HepG2 (cell line): ENCODE measurements at regions not wholly inside any gene's neighbourhood (a gene's known extent, or its start where the extent isn't known, plus 50 kb on each side); places are given as distances from the start of the nearest gene placed in this dataset.

Experiments used
- E2F2 ChIP-seq: sonication (generic); formaldehyde crosslinking; IDR thresholded peaks from 2 replicates; pipeline ENCODE4 v1.4.0; 2020; ENCODE audit warnings: missing genetic modification reagents, borderline replicate concordance
- GTF2F1 ChIP-seq: fragments of 150-350 bp; IDR thresholded peaks from 2 replicates; pipeline ENCODE4 v1.6.1; 2014; ENCODE audit warnings: low read length
- HOXA5 ChIP-seq: sonication (generic); formaldehyde crosslinking; IDR thresholded peaks from 2 replicates; pipeline ENCODE4 v1.4.0; 2020; ENCODE audit warnings: missing genetic modification reagents
- HOXD1 ChIP-seq: sonication (generic); formaldehyde crosslinking; IDR thresholded peaks from 2 replicates; pipeline ENCODE4 v1.5.0; 2020; ENCODE audit warnings: missing genetic modification reagents
- MEF2D ChIP-seq: sonication (generic); formaldehyde crosslinking; IDR thresholded peaks from 2 replicates; pipeline ENCODE4 v1.5.1; 2020; ENCODE audit warnings: mild to moderate bottlenecking, missing genetic modification reagents
- NCOA1 ChIP-seq: sonication (generic); formaldehyde crosslinking; IDR thresholded peaks from 2 replicates; pipeline ENCODE4 v1.9.0; 2021; ENCODE audit warnings: missing genetic modification reagents
- NFIC ChIP-seq: IDR thresholded peaks from 2 replicates; pipeline ENCODE4 v1.6.1; 2012; ENCODE audit warnings: mild to moderate bottlenecking, low read length, inconsistent platforms
- NFRKB ChIP-seq: fragments of 450-650 bp; IDR thresholded peaks from 2 replicates; pipeline ENCODE4 v1.6.1; 2017
- PTBP1 ChIP-seq: fragments of 200-400 bp; formaldehyde crosslinking; IDR thresholded peaks from 2 replicates; pipeline ENCODE4 v1.6.1; 2018; ENCODE audit warnings: low read length, low read depth; ENCODE audit not compliant: poor library complexity, severe bottlenecking
- REPIN1 ChIP-seq: sonication (generic); formaldehyde crosslinking; IDR thresholded peaks from 2 replicates; pipeline ENCODE4 v1.8.0; 2022; ENCODE audit warnings: missing genetic modification reagents, low read depth, mild to moderate bottlenecking, borderline replicate concordance
- REXO4 ChIP-seq: sonication (generic); formaldehyde crosslinking; IDR thresholded peaks from 2 replicates; pipeline ENCODE4 v1.8.0; 2022; ENCODE audit warnings: missing genetic modification reagents, mild to moderate bottlenecking, borderline replicate concordance
- RXRB ChIP-seq: IDR thresholded peaks from 2 replicates; pipeline ENCODE4 v1.6.1; 2016; ENCODE audit warnings: borderline replicate concordance, missing genetic modification reagents, missing compliant biosample characterization
- SPEN ChIP-seq: sonication (generic); formaldehyde crosslinking; IDR thresholded peaks from 2 replicates; pipeline ENCODE4 v1.5.1; 2020; ENCODE audit warnings: low read depth, mild to moderate bottlenecking, missing genetic modification reagents
- ZFP91 ChIP-seq: sonication (generic); formaldehyde crosslinking; IDR thresholded peaks from 2 replicates; pipeline ENCODE4 v1.9.0; 2022; ENCODE audit warnings: missing genetic modification reagents, mild to moderate bottlenecking, borderline replicate concordance
- ZNF564 ChIP-seq: sonication (generic); formaldehyde crosslinking; IDR thresholded peaks from 2 replicates; pipeline ENCODE4 v1.8.1; 2023; ENCODE audit warnings: mild to moderate bottlenecking, missing genetic modification reagents
- ZNF589 ChIP-seq: sonication (generic); formaldehyde crosslinking; conservative IDR thresholded peaks from 2 replicates; pipeline ENCODE4 v1.8.0; 2022; ENCODE audit warnings: mild to moderate bottlenecking, moderate library complexity, missing genetic modification reagents
- ZNF619 ChIP-seq: sonication (generic); formaldehyde crosslinking; IDR thresholded peaks from 2 replicates; pipeline ENCODE4 v1.4.0; 2020; ENCODE audit warnings: mild to moderate bottlenecking, missing genetic modification reagents
- ZNF749 ChIP-seq: sonication (generic); formaldehyde crosslinking; IDR thresholded peaks from 2 replicates; pipeline ENCODE4 v1.8.0; 2022; ENCODE audit warnings: mild to moderate bottlenecking, missing genetic modification reagents, moderate library complexity, borderline replicate concordance
- TF ChIP-seq, protein P1 (sequence below): sonication (generic); formaldehyde crosslinking; IDR thresholded peaks from 2 replicates; pipeline ENCODE4 v1.4.0; 2020; ENCODE audit warnings: missing genetic modification reagents; ENCODE audit errors: not compliant biosample characterization
- TF ChIP-seq, protein P2 (sequence below): sonication (generic); formaldehyde crosslinking; conservative IDR thresholded peaks from 2 replicates; pipeline ENCODE4 v1.4.0; 2020; ENCODE audit warnings: missing genetic modification reagents
- TF ChIP-seq, protein P3 (sequence below): sonication (generic); formaldehyde crosslinking; IDR thresholded peaks from 2 replicates; pipeline ENCODE4 v1.5.0; 2020; ENCODE audit warnings: missing genetic modification reagents, mild to moderate bottlenecking, borderline replicate concordance

DNA sequence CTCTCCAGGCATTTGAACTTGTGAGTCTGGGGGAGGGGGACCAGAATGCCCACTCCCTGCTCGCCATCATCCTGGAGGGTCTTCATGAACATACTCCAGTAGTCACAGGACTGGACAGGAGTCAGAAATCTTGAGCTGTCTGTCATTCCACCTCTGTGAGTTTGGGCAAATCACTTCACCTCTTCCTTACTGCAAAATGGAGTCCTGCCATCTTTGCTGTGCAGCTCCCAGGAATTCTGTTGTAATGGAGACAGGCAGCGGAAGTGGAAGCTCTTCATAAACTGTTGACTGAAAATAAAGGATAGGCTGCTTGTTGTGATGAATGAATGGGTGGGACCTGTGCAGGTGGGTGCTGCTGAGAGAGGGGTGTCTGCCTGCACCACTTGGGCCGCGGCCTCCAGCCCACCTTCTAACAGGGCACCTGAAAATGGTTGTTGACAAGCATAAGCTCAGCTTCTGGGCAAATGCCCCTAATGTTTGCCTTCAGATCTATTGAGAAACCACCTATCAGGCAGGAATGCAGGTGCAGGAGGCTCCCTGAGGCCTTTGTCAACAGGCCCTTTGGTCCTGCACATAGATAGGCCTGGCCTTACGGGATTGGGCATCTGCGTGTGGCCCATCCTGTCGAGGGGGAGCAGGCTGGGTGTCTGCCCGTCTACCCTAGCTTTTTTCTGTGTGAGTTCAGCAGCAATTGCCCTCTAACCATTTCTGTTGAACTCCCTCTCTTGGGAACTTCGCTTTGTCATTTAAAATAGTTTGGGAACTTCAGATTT is 321.0 kb downstream of the RPS6KC1 start (continued):
- TF ChIP-seq, protein P1, sequence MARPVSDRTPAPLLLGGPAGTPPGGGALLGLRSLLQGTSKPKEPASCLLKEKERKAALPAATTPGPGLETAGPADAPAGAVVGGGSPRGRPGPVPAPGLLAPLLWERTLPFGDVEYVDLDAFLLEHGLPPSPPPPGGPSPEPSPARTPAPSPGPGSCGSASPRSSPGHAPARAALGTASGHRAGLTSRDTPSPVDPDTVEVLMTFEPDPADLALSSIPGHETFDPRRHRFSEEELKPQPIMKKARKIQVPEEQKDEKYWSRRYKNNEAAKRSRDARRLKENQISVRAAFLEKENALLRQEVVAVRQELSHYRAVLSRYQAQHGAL (CRISPR knock-in tag): no peak
- peak; percentile 98 for TF ChIP-seq NCOA1 (CRISPR knock-in tag)
- TF ChIP-seq, protein P2, sequence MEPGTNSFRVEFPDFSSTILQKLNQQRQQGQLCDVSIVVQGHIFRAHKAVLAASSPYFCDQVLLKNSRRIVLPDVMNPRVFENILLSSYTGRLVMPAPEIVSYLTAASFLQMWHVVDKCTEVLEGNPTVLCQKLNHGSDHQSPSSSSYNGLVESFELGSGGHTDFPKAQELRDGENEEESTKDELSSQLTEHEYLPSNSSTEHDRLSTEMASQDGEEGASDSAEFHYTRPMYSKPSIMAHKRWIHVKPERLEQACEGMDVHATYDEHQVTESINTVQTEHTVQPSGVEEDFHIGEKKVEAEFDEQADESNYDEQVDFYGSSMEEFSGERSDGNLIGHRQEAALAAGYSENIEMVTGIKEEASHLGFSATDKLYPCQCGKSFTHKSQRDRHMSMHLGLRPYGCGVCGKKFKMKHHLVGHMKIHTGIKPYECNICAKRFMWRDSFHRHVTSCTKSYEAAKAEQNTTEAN: peak; percentile 89
- TF ChIP-seq RXRB (CRISPR knock-in tag): peak; percentile 96
- TF ChIP-seq ZFP91: peak; percentile 88
- TF ChIP-seq PTBP1: no peak
- peak; percentile 98 for TF ChIP-seq REPIN1 (CRISPR knock-in tag)
- peak; percentile 47; the same call in 1 of the 2 replicates for TF ChIP-seq ZNF749 (CRISPR knock-in tag)
- TF ChIP-seq E2F2 (CRISPR knock-in tag): no peak
- TF ChIP-seq, protein P3, sequence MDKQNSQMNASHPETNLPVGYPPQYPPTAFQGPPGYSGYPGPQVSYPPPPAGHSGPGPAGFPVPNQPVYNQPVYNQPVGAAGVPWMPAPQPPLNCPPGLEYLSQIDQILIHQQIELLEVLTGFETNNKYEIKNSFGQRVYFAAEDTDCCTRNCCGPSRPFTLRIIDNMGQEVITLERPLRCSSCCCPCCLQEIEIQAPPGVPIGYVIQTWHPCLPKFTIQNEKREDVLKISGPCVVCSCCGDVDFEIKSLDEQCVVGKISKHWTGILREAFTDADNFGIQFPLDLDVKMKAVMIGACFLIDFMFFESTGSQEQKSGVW (CRISPR knock-in tag): no peak
- TF ChIP-seq ZNF564: peak; percentile 56; the same call in 1 of the 2 replicates
- TF ChIP-seq HOXA5 (CRISPR knock-in tag): peak; percentile 91
- TF ChIP-seq NFRKB: no peak
- TF ChIP-seq ZNF619: peak; percentile 87; the same call in 1 of the 2 replicates
- no peak for TF ChIP-seq REXO4 (CRISPR knock-in tag)
- TF ChIP-seq NFIC: peak; percentile 96
- TF ChIP-seq GTF2F1: no peak
- TF ChIP-seq MEF2D (CRISPR knock-in tag): peak; percentile 97
- peak; percentile 88 for TF ChIP-seq SPEN
- peak; percentile 87; the same call in 1 of the 2 replicates for TF ChIP-seq ZNF589 (CRISPR knock-in tag)
- peak; percentile 96 for TF ChIP-seq HOXD1 (CRISPR knock-in tag)
